Prostate gland (tissue), 2 donors: ENCODE measurements at regions not wholly inside any gene's neighbourhood (a gene's known extent, or its start where the extent isn't known, plus 50 kb on each side); places are given as distances from the start of the nearest gene placed in this dataset.
A peak's percentile ranks its signal among the peaks of the same experiment; 100 is the strongest.

Source experiments
- CTCF ChIP-seq, 4 experiments: fragments of 200-600 bp in 2 of 4; fragments of 450-650 bp in 2 of 4; sonication (generic) in 2 of 4; IDR thresholded peaks; 1 replicate in 3 of 4; 2 replicates in 1 of 4; pipeline ENCODE4 v1.5.1; 2016 to 2019; ENCODE audit warnings: antibody characterized with exemption in 4 of 4, mild to moderate bottlenecking in 2 of 4, moderate library complexity in 2 of 4
- POLR2A ChIP-seq: fragments of 450-650 bp; IDR thresholded peaks from one replicate; pipeline ENCODE4 v1.6.1; 2016; ENCODE audit warnings: antibody characterized with exemption, mild to moderate bottlenecking
- POLR2AphosphoS5 ChIP-seq: sonication (generic); formaldehyde crosslinking; IDR thresholded peaks from one replicate; pipeline ENCODE4 v1.6.1; 2017; ENCODE audit warnings: antibody characterized with exemption

GRCh38 chr12:115341442-115341841 is 657.5 kb upstream of the TBX3 start:
- TF ChIP-seq POLR2A (no peak), CTCF (IDR thresholded peaks at IDR 0.05) (no peak), POLR2AphosphoS5 (peak; percentile 37)
